HL-60 (cell line): ENCODE measurements at regions not wholly inside any gene's neighbourhood (a gene's known extent, or its start where the extent isn't known, plus 50 kb on each side); places are given as distances from the start of the nearest gene placed in this dataset.

Source experiments
- CTCF ChIP-seq: IDR thresholded peaks from one replicate; pipeline ENCODE4 v1.5.1; 2011; ENCODE audit warnings: low read length, control low read depth, inconsistent platforms; ENCODE audit not compliant: insufficient read depth
- GABPA ChIP-seq: IDR thresholded peaks from 2 replicates; pipeline ENCODE4 v1.6.1; 2012; ENCODE audit warnings: low read depth
- POLR2AphosphoS5 ChIP-seq: IDR thresholded peaks from 2 replicates; pipeline ENCODE4 v1.6.1; 2012; ENCODE audit warnings: low read depth
- REST ChIP-seq: IDR thresholded peaks from 2 replicates; pipeline ENCODE4 v1.6.1; 2012; ENCODE audit warnings: low read depth; ENCODE audit not compliant: insufficient replicate concordance

DNA sequence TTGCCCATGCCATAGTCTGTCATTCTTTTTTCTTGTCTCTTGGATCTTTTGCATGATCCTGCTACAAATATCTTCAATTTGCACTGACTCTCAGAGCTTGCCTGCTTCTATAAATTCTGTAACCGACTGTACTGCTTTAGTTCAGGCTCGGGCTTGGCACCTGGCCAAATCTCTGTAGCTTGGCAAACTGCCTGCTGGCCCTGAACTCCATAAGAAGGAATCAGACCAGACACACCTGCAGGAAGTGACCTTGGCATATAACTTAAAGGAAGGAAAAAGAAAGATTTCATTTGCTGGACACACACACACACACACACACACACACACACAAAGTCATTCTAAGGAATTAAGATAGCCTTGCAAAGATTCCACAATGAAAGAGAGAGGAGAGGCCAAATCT lies 291.2 kb upstream of the DDX18 start:
- no peak for TF ChIP-seq POLR2AphosphoS5
- no peak for TF ChIP-seq CTCF
- TF ChIP-seq GABPA = no peak
- TF ChIP-seq REST = no peak
